ENCODE measurements at regions not wholly inside any gene's neighbourhood (a gene's known extent, or its start where the extent isn't known, plus 50 kb on each side); places are given as distances from the start of the nearest gene placed in this dataset.

DNA sequence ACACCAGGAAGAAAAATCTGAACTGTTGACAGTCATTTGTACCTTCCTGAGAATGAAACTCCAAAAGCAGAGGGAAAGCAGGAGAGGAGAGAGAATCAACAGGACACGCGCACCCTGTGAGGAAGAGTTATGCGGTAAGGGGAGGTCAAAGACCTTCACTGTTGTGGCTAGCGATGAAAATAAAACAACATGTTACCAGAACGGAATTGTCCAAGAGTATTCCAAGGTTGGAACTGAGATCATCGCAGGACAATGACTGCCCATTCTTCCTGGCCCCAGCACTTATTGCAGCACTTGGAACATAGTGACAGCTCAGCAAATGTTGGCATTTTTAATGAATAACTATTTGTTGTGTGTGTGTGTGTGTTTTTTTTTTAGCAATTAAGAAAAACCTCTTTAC is 176.0 kb upstream of the TSC22D1 start:
- TF ChIP-seq MYC (IDR thresholded peaks at IDR 0.05; ENCODE audit: borderline replicate concordance, low read length) (no peak), CHD4 (IDR thresholded peaks at IDR 0.05; ENCODE audit: borderline replicate concordance) (no peak), MAFK (IDR thresholded peaks at IDR 0.05; ENCODE audit: partially characterized antibody) (peak; percentile 15), KDM1A (IDR thresholded peaks at IDR 0.05; ENCODE audit: low read depth) (no peak), ESRRA (IDR thresholded peaks at IDR 0.05; ENCODE audit: borderline replicate concordance, low read length) (no peak), KDM5A (IDR thresholded peaks at IDR 0.05) (no peak), HOXA7 (CRISPR knock-in tag; IDR thresholded peaks at IDR 0.05) (no peak), EHMT2 (IDR thresholded peaks at IDR 0.05; ENCODE audit: low read depth) (no peak)
- H3K9me3 ChIP-seq: no peaks in the 10 kb centered on the region
- no peak for ATAC-seq
- WGBS (ENCODE audit: missing lambda C conversion rate): 89% methylated on average over 6 of the region's 6 CpGs
- H3K4me3 ChIP-seq: no peak overlapping the region
- no peak for FAIRE-seq
- POLR2A ChIA-PET: no interaction called here
- H3K27ac ChIP-seq: no peak overlapping the region
- H3K4me2 ChIP-seq: no peak overlapping the region
- no peak for DNase-seq (ENCODE audit: low read depth in 1 of 2, low spot score in 1 of 2)
- CTCF ChIA-PET: interaction anchor here (1.0 kb wide), 1 partner anchor 9 kb away, joined by 3 read pairs; no protein-coding TSS in a partner anchor
- peaks cover 16% of the 10 kb centered on the region for H3K4me1 ChIP-seq

DNA sequence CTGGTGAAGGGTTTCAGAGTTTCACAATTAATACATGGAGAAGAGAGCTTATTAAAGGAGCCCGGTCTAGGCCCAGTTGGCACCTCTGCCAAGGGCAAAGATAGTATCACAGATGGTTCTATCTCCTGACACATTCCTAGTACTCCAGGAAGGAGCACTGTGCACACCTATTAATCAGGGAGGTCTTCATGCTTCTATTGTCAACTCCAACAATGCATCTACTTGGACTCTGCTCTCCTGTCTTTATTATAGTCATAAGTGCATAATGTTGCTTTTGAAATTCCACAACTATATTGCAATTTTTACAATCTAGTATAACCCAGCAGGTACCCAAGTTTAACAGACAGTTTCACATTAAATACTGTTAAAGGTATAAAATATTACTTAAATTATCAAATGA is 174.5 kb upstream of the TSC22D1 start:
- H3K4me2 ChIP-seq: no peak overlapping the region
- CTCF ChIA-PET: no interaction called here
- ATAC-seq: no peak
- no peak for FAIRE-seq
- DNase-seq (ENCODE audit: low read depth in 1 of 2, low spot score in 1 of 2): no peak
- no peak for TF ChIP-seq RNF2 (IDR thresholded peaks at IDR 0.05; ENCODE audit: borderline replicate concordance, low read depth)
- TF ChIP-seq NR3C1 (IDR thresholded peaks at IDR 0.05): no peak
- no peak for TF ChIP-seq JUN (IDR thresholded peaks at IDR 0.05)
- TF ChIP-seq NFE2L2 (conservative IDR thresholded peaks at IDR 0.05; ENCODE audit: low read length): no peak
- no peak for TF ChIP-seq RARB (CRISPR knock-in tag; IDR thresholded peaks at IDR 0.05)
- TF ChIP-seq MYC (IDR thresholded peaks at IDR 0.05; ENCODE audit: borderline replicate concordance, low read length): no peak
- TF ChIP-seq KDM1A (IDR thresholded peaks at IDR 0.05; ENCODE audit: low read depth): no peak
- no peak for TF ChIP-seq CBX8 (IDR thresholded peaks at IDR 0.05)
- no peak for TF ChIP-seq GATA3 (IDR thresholded peaks at IDR 0.05; ENCODE audit: borderline replicate concordance)
- TF ChIP-seq, protein P1, sequence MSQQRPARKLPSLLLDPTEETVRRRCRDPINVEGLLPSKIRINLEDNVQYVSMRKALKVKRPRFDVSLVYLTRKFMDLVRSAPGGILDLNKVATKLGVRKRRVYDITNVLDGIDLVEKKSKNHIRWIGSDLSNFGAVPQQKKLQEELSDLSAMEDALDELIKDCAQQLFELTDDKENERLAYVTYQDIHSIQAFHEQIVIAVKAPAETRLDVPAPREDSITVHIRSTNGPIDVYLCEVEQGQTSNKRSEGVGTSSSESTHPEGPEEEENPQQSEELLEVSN (IDR thresholded peaks at IDR 0.05; ENCODE audit: borderline replicate concordance, low read depth): no peak
- TF ChIP-seq, protein P2, sequence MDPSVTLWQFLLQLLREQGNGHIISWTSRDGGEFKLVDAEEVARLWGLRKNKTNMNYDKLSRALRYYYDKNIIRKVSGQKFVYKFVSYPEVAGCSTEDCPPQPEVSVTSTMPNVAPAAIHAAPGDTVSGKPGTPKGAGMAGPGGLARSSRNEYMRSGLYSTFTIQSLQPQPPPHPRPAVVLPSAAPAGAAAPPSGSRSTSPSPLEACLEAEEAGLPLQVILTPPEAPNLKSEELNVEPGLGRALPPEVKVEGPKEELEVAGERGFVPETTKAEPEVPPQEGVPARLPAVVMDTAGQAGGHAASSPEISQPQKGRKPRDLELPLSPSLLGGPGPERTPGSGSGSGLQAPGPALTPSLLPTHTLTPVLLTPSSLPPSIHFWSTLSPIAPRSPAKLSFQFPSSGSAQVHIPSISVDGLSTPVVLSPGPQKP (IDR thresholded peaks at IDR 0.05; ENCODE audit: low read depth, low read length): no peak
- no peak for TF ChIP-seq MAFK (IDR thresholded peaks at IDR 0.05; ENCODE audit: partially characterized antibody)
- no peak overlapping the region for H3K27ac ChIP-seq
- POLR2A ChIA-PET: no interaction called here
- WGBS (ENCODE audit: missing lambda C conversion rate): 87% methylated on average over 1 of the region's 1 CpG
- H3K4me1 ChIP-seq: peaks cover 2% of the 10 kb centered on the region; the same call in 2 of the 3 replicates
- H3K9me3 ChIP-seq: no peaks in the 10 kb centered on the region
- no peak overlapping the region for H3K4me3 ChIP-seq

DNA sequence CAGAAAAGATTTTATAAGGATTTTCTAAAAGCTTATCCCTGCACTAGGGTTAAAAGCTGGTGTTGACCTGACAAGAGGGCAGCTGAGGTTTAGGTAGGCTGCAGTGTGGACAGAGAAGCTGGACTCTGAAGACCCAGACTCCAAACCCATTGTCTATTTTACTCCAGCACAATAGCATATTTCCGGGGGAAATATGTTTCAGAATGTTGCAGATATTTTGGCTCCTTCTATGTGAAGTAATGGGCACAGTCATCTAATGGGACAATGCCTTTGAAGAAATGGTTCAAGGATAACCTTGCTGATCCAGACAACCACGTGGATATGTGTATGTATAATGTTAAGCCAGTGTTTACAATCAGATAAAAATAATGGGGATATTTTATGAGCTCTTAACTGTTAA is 173.8 kb upstream of the TSC22D1 start:
- no peak overlapping the region for H3K27ac ChIP-seq
- WGBS (ENCODE audit: missing lambda C conversion rate): 46% methylated on average over 2 of the region's 2 CpGs
- FAIRE-seq (no peak), ATAC-seq (no peak), DNase-seq (ENCODE audit: low read depth in 1 of 2, low spot score in 1 of 2) (no peak)
- no peak overlapping the region for H3K4me2 ChIP-seq
- H3K9me3 ChIP-seq: no peaks in the 10 kb centered on the region
- TF ChIP-seq HEYL (CRISPR knock-in tag; IDR thresholded peaks at IDR 0.05) (no peak), CEBPB (IDR thresholded peaks at IDR 0.05) (no peak), CBX2 (IDR thresholded peaks at IDR 0.05; ENCODE audit: borderline replicate concordance, low read depth) (no peak), RCOR1 (IDR thresholded peaks at IDR 0.05; ENCODE audit: low read depth, low read length) (no peak)
- POLR2A ChIA-PET: no interaction called here
- H3K4me1 ChIP-seq: no peaks in the 10 kb centered on the region
- CTCF ChIA-PET: no interaction called here
- H3K4me3 ChIP-seq: no peak overlapping the region

DNA sequence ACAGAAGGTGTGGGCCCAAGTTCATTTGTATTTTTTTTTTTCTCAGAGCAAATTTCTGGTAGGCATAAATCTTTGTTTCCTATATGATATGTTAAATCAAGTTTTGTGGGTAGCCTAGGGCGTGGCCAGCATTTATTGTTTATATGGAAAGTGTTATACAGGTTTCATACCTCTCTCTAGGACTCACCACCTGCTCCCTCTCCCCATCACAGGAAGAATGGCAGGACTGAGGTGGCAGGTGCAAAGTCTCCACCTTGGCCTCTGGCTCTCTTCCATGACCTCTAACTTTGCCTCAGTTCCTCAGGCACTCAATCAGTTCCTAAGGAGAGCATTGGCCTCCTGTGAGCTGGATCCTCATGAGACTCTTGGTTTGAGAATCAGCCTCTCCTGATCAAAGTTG is 172.3 kb upstream of the TSC22D1 start:
- WGBS (ENCODE audit: missing lambda C conversion rate): 60% methylated on average over 1 of the region's 1 CpG
- TF ChIP-seq, protein P3, sequence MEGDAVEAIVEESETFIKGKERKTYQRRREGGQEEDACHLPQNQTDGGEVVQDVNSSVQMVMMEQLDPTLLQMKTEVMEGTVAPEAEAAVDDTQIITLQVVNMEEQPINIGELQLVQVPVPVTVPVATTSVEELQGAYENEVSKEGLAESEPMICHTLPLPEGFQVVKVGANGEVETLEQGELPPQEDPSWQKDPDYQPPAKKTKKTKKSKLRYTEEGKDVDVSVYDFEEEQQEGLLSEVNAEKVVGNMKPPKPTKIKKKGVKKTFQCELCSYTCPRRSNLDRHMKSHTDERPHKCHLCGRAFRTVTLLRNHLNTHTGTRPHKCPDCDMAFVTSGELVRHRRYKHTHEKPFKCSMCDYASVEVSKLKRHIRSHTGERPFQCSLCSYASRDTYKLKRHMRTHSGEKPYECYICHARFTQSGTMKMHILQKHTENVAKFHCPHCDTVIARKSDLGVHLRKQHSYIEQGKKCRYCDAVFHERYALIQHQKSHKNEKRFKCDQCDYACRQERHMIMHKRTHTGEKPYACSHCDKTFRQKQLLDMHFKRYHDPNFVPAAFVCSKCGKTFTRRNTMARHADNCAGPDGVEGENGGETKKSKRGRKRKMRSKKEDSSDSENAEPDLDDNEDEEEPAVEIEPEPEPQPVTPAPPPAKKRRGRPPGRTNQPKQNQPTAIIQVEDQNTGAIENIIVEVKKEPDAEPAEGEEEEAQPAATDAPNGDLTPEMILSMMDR (IDR thresholded peaks at IDR 0.05): no peak
- TF ChIP-seq MAFK (IDR thresholded peaks at IDR 0.05; ENCODE audit: partially characterized antibody): no peak
- no peaks in the 10 kb centered on the region for H3K9me3 ChIP-seq
- ChIA-PET POLR2A (no interaction called here), CTCF (interaction anchor here (1.3 kb wide), 1 partner anchor 132 kb away, joined by 4 read pairs; no protein-coding TSS in a partner anchor)
- H3K4me1 ChIP-seq: no peaks in the 10 kb centered on the region
- no peak overlapping the region for H3K27ac ChIP-seq
- FAIRE-seq: no peak
- no peak overlapping the region for H3K4me2 ChIP-seq
- DNase-seq (ENCODE audit: low read depth in 1 of 2, low spot score in 1 of 2): no peak
- no peak for ATAC-seq
- H3K4me3 ChIP-seq: no peak overlapping the region
